Uterus (tissue), 2 donors: ENCODE measurements at regions not wholly inside any gene's neighbourhood (a gene's known extent, or its start where the extent isn't known, plus 50 kb on each side); places are given as distances from the start of the nearest gene placed in this dataset.

ENCODE experiments used
- CTCF ChIP-seq, 4 experiments: fragments of 200-600 bp in 2 of 4; fragments of 450-650 bp in 2 of 4; sonication (generic) in 2 of 4; IDR thresholded peaks; one replicate each; pipeline ENCODE4 v1.5.1; 2016 to 2019; ENCODE audit warnings: antibody characterized with exemption in 4 of 4, mild to moderate bottlenecking in 2 of 4, moderate library complexity in 1 of 4
- POLR2A ChIP-seq, 2 donors: fragments of 450-650 bp; IDR thresholded peaks; one replicate each; pipeline ENCODE4 v1.6.1; 2016; ENCODE audit warnings: antibody characterized with exemption in 2 of 2, mild to moderate bottlenecking in 1 of 2, moderate library complexity in 1 of 2

GRCh38 chr12:77439749-77440148 lies 374.4 kb upstream of the E2F7 start:
- TF ChIP-seq POLR2A (IDR thresholded peaks at IDR 0.05) (no peak), CTCF (IDR thresholded peaks at IDR 0.05) (no peak)
